H9 (cell line): ENCODE measurements at regions not wholly inside any gene's neighbourhood (a gene's known extent, or its start where the extent isn't known, plus 50 kb on each side); places are given as distances from the start of the nearest gene placed in this dataset.

Experiments
- DNase-seq: peaks from one replicate; pipeline ENCODE4 v3.0.0-alpha.2; 2017
- H2AFZ ChIP-seq: one replicate; pipeline ENCODE4 v1.6.1; 2013; ENCODE audit warnings: mild to moderate bottlenecking, low read length, control low read depth, moderate library complexity
- H2AK5ac ChIP-seq: 2 replicates; pipeline ENCODE4 v1.6.1; 2013; ENCODE audit warnings: low read length, control low read depth, mixed read lengths; ENCODE audit not compliant: insufficient read length
- H2BK120ac ChIP-seq: one replicate; pipeline ENCODE4 v1.6.1; 2013; ENCODE audit warnings: low read depth, mild to moderate bottlenecking, low read length, control low read depth, inconsistent platforms; ENCODE audit not compliant: poor library complexity, severe bottlenecking
- H2BK12ac ChIP-seq: 2 replicates; pipeline ENCODE4 v1.6.1; 2013; ENCODE audit warnings: low read length, control low read depth, mixed read lengths, low read depth; ENCODE audit not compliant: insufficient read length
- H2BK15ac ChIP-seq: 2 replicates; pipeline ENCODE4 v1.6.1; 2013; ENCODE audit warnings: low read depth, low read length, control low read depth
- H2BK20ac ChIP-seq: one replicate; pipeline ENCODE4 v1.6.1; 2013; ENCODE audit warnings: low read depth, mild to moderate bottlenecking, low read length, control low read depth, inconsistent platforms; ENCODE audit not compliant: poor library complexity, severe bottlenecking
- H2BK5ac ChIP-seq: 2 replicates; pipeline ENCODE4 v1.6.1; 2013; ENCODE audit warnings: low read length, control low read depth, mixed read lengths; ENCODE audit not compliant: insufficient read length
- H3K14ac ChIP-seq: 2 replicates; pipeline ENCODE4 v1.6.1; 2013; ENCODE audit warnings: low read length, control low read depth; ENCODE audit not compliant: insufficient read depth
- H3K18ac ChIP-seq: 2 replicates; pipeline ENCODE4 v1.6.1; 2013; ENCODE audit warnings: low read depth, mild to moderate bottlenecking, mixed read lengths, low read length, control low read depth; ENCODE audit not compliant: insufficient read length
- H3K23ac ChIP-seq: 2 replicates; pipeline ENCODE4 v1.6.1; 2013; ENCODE audit warnings: low read length, control low read depth, mixed read lengths, low read depth; ENCODE audit not compliant: insufficient read length
- H3K23me2 ChIP-seq: 2 replicates; pipeline ENCODE4 v1.6.1; 2013; ENCODE audit warnings: low read depth, mild to moderate bottlenecking, mixed read lengths, low read length, control low read depth; ENCODE audit not compliant: insufficient read length, poor library complexity, severe bottlenecking
- H3K27ac ChIP-seq: 2 replicates; pipeline ENCODE4 v1.5.1; 2013; ENCODE audit warnings: low read length, control low read depth, mixed read lengths, low read depth; ENCODE audit not compliant: insufficient read length
- H3K27me3 ChIP-seq: 2 replicates; pipeline ENCODE4 v1.6.1; 2013; ENCODE audit warnings: low read length, control low read depth, inconsistent platforms; ENCODE audit not compliant: insufficient read depth
- H3K4ac ChIP-seq: 2 replicates; pipeline ENCODE4 v1.6.1; 2013; ENCODE audit warnings: low read depth, mild to moderate bottlenecking, control low read depth, inconsistent platforms, low read length, moderate library complexity
- H3K4me1 ChIP-seq: 2 replicates; pipeline ENCODE4 v1.6.1; 2013; ENCODE audit warnings: low read length, control low read depth, inconsistent platforms; ENCODE audit not compliant: insufficient read depth
- H3K4me2 ChIP-seq: 2 replicates; pipeline ENCODE4 v1.6.1; 2013; ENCODE audit warnings: low read length, control low read depth, mixed read lengths; ENCODE audit not compliant: insufficient read length, insufficient read depth
- H3K56ac ChIP-seq: 2 replicates; pipeline ENCODE4 v1.6.1; 2013; ENCODE audit warnings: low read depth, mild to moderate bottlenecking, mixed read lengths, low read length, control low read depth; ENCODE audit not compliant: insufficient read length
- H3K79me1 ChIP-seq: 2 replicates; pipeline ENCODE4 v1.6.1; 2013; ENCODE audit warnings: low read depth, mild to moderate bottlenecking, moderate library complexity, low read length, control low read depth, inconsistent platforms; ENCODE audit not compliant: insufficient read depth, poor library complexity, severe bottlenecking
- H3K79me2 ChIP-seq: 2 replicates; pipeline ENCODE4 v1.6.1; 2013; ENCODE audit warnings: low read length, control low read depth, inconsistent platforms; ENCODE audit not compliant: insufficient read depth
- H3K9ac ChIP-seq: 2 replicates; pipeline ENCODE4 v1.6.1; 2013; ENCODE audit warnings: low read length, control low read depth, mixed read lengths; ENCODE audit not compliant: insufficient read length; ENCODE audit errors: extremely low read depth
- H3K9me3 ChIP-seq: one replicate; pipeline ENCODE4 v1.6.1; 2013; ENCODE audit warnings: low read depth, low read length, inconsistent platforms; ENCODE audit not compliant: control insufficient read depth
- H3T11ph ChIP-seq: one replicate; pipeline ENCODE4 v1.6.1; 2013; ENCODE audit warnings: mild to moderate bottlenecking, low read length, control low read depth, inconsistent platforms
- H4K20me1 ChIP-seq: one replicate; pipeline ENCODE4 v1.6.1; 2013; ENCODE audit not compliant: control insufficient read depth, insufficient read length, insufficient read depth
- H4K5ac ChIP-seq: 2 replicates; pipeline ENCODE4 v1.6.1; 2013; ENCODE audit warnings: low read depth, mild to moderate bottlenecking, mixed read lengths, low read length, control low read depth; ENCODE audit not compliant: insufficient read length
- H4K8ac ChIP-seq: replicated peaks from 2 replicates; pipeline ENCODE4 v1.6.1; 2013; ENCODE audit warnings: low read length, control low read depth, mixed read lengths, low read depth; ENCODE audit not compliant: insufficient read length
- H4K91ac ChIP-seq: 2 replicates; pipeline ENCODE4 v1.6.1; 2013; ENCODE audit warnings: low read depth, mild to moderate bottlenecking, moderate library complexity, mixed read lengths, low read length, control low read depth; ENCODE audit not compliant: insufficient read length
- H3K27ac Mint-ChIP-seq, 3 experiments: 2 replicates in 2 of 3; 3 replicates in 1 of 3; pipeline ENCODE4 v1.8.0; 2020 to 2021; ENCODE audit warnings: mixed read lengths in 3 of 3, mild to moderate bottlenecking in 1 of 3, moderate library complexity in 1 of 3
- H3K27me3 Mint-ChIP-seq: 2 replicates; pipeline ENCODE4 v1.8.0; 2021; ENCODE audit warnings: low read depth, mild to moderate bottlenecking, moderate library complexity, mixed read lengths
- H3K36me3 Mint-ChIP-seq, 3 experiments: 2 replicates in 2 of 3; 3 replicates in 1 of 3; pipeline ENCODE4 v1.8.0; 2020 to 2021; ENCODE audit warnings: low read depth in 3 of 3, mixed read lengths in 3 of 3; ENCODE audit not compliant: insufficient read depth in 1 of 3
- H3K4me1 Mint-ChIP-seq, 2 experiments: 2 replicates each; pipeline ENCODE4 v1.8.0; 2020; ENCODE audit warnings: mixed read lengths in 2 of 2
- H3K4me3 Mint-ChIP-seq, 2 experiments: 2 replicates in 1 of 2; 3 replicates in 1 of 2; pipeline ENCODE4 v1.8.0; 2020 to 2021; ENCODE audit warnings: mild to moderate bottlenecking in 2 of 2, mixed read lengths in 2 of 2, moderate library complexity in 1 of 2
- H3K9me3 Mint-ChIP-seq, 2 experiments: 2 replicates in 1 of 2; 3 replicates in 1 of 2; pipeline ENCODE4 v1.8.0; 2020; ENCODE audit warnings: mild to moderate bottlenecking in 2 of 2, mixed read lengths in 2 of 2, moderate library complexity in 1 of 2
- CTCF ChIP-seq: fragments of 200-600 bp; sonication (generic); conservative IDR thresholded peaks from 3 replicates; pipeline ENCODE4 v1.8.0; 2021; ENCODE audit warnings: antibody characterized with exemption, mild to moderate bottlenecking
- WGBS: extraction: QIAGEN DNeasy Blood & Tissue Kit; methylation state at CpG from one replicate; pipeline ENCODE4 v1.1.7; 2013; ENCODE audit warnings: missing lambda C conversion rate, low lambda C conversion rate, mixed read lengths; ENCODE audit not compliant: insufficient read length; ENCODE audit errors: extremely low coverage; 5-methylcytosine and 5-hydroxymethylcytosine counted together

GRCh38 chr15:93870583-93870982 lies 360.8 kb upstream of the MCTP2 start:
- Histone ChIP-seq H3K18ac (no peak overlapping the region), H3K4ac (no peak overlapping the region), H3K4me2 (no peak overlapping the region), H3K4me1 (no peaks in the 10 kb centered on the region), H2AK5ac (no peak overlapping the region), H2BK120ac (no peak overlapping the region), H4K5ac (no peak overlapping the region), H4K20me1 (no peaks in the 10 kb centered on the region), H3K79me1 (no peaks in the 10 kb centered on the region), H3K56ac (no peak overlapping the region), H4K8ac (no peak overlapping the region), H3K27me3 (no peaks in the 10 kb centered on the region), H3T11ph (no peak overlapping the region), H3K23me2 (no peaks in the 10 kb centered on the region), H2BK15ac (no peak overlapping the region), H2BK20ac (no peak overlapping the region), H2AFZ (no peak overlapping the region), H3K79me2 (no peaks in the 10 kb centered on the region), H3K23ac (no peak overlapping the region), H2BK12ac (no peak overlapping the region), H3K9ac (no peak overlapping the region), H3K14ac (no peak overlapping the region), H3K9me3 (no peaks in the 10 kb centered on the region), H2BK5ac (no peak overlapping the region), H3K27ac (no peak overlapping the region), H4K91ac (no peak overlapping the region)
- H3K36me3 Mint-ChIP-seq, result no peaks in the 10 kb centered on the region
- H3K27me3 Mint-ChIP-seq, result no peaks in the 10 kb centered on the region; the same call in 1 of the 2 replicates
- H3K4me3 Mint-ChIP-seq, result no peak overlapping the region
- H3K4me1 Mint-ChIP-seq, result no peaks in the 10 kb centered on the region
- H3K27ac Mint-ChIP-seq, result no peak overlapping the region
- no CpG with 5 or more reads among the region's 2 CpGs for WGBS
- H3K9me3 Mint-ChIP-seq, result no peaks in the 10 kb centered on the region
- TF ChIP-seq CTCF, result no peak
- no peak for DNase-seq
